ENCODE measurements at regions not wholly inside any gene's neighbourhood (a gene's known extent, or its start where the extent isn't known, plus 50 kb on each side); places are given as distances from the start of the nearest gene placed in this dataset.

DNA sequence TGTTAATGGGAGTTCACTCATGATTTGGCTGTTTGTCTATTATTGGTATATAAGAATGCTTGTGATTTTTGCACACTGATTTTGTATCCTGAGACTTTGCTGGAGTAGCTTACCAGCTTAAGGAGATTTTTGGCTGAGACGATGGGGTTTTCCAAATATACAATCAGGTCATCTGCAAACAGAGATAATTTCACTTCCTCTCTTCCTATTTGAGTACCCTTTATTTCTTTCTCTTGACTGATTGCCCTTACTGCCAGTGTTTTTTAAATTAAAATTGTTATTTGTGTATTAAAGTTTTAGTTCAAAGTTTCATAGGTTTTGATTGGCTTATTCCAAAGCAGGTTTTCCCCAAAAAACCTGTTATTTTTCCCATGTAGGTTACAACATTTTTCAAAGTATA is 390.5 kb upstream of the RBMS3 start:
- no peaks in the 10 kb centered on the region for H3K9me3 ChIP-seq (ENCODE audit: insufficient read depth in 2 of 2, low read depth in 1 of 2, low read length in 1 of 2)
- ChIA-PET POLR2A (ENCODE audit: partially characterized antibody) (no interaction called here), CTCF (ENCODE audit: partially characterized antibody) (interaction anchor here (0.6 kb wide), 2 partner anchors 104 to 1172 kb away, joined by 3 read pairs; no protein-coding TSS in a partner anchor)
- no peak overlapping the region for H3K23ac ChIP-seq (ENCODE audit: insufficient read length)
- 78% methylated on average over 1 of the region's 1 CpG; no CpG with 5 or more reads in 1 of the 2 experiments for WGBS, 2 experiments (ENCODE audit: extremely low coverage in 1 of 2, insufficient coverage in 1 of 2, insufficient read length in 1 of 2, insufficient replicate concordance in 2 of 2, low coverage in 1 of 2, low lambda C conversion rate in 2 of 2, missing lambda C conversion rate in 1 of 2)
- H2BK120ac ChIP-seq (replicated peaks; ENCODE audit: low read depth, low read length) = no peak overlapping the region
- no peak overlapping the region for H2AFZ ChIP-seq (ENCODE audit: low read length)
- no peak overlapping the region for H4K91ac ChIP-seq (replicated peaks; ENCODE audit: insufficient read length, low read length)
- H3K4me3 ChIP-seq (ENCODE audit: extremely low read depth in 1 of 4, insufficient read depth in 2 of 4, low read depth in 3 of 4, low read length in 4 of 4) = no peak overlapping the region
- H3K27ac ChIP-seq (ENCODE audit: low read depth, low read length) = no peak overlapping the region
- no peak overlapping the region for H2BK15ac ChIP-seq (ENCODE audit: low read length)
- H2BK5ac ChIP-seq (ENCODE audit: low read depth, low read length) = no peak overlapping the region
- H3K23me2 ChIP-seq (ENCODE audit: low read depth, low read length) = no peaks in the 10 kb centered on the region
- H3K4ac ChIP-seq (replicated peaks; ENCODE audit: insufficient read length, low read depth, low read length) = no peak overlapping the region
- no peak overlapping the region for H3K18ac ChIP-seq (ENCODE audit: extremely low read depth, low read length)
- H2BK12ac ChIP-seq (ENCODE audit: low read depth, low read length) = no peak overlapping the region
- H4K5ac ChIP-seq (ENCODE audit: insufficient read length, low read depth, low read length) = no peak overlapping the region
- no peak for FAIRE-seq
- H3K4me1 ChIP-seq (replicated peaks in 1 of 4; ENCODE audit: control insufficient read depth in 3 of 4, insufficient read depth in 4 of 4, low read length in 3 of 4) = no peaks in the 10 kb centered on the region
- no peaks in the 10 kb centered on the region for H3K27me3 ChIP-seq (replicated peaks in 1 of 4; ENCODE audit: control insufficient read depth in 3 of 4, extremely low read depth in 1 of 4, insufficient read depth in 3 of 4, low read length in 3 of 4)
- H3K14ac ChIP-seq (ENCODE audit: insufficient read length) = no peak overlapping the region
- no peak overlapping the region for H3K4me2 ChIP-seq (ENCODE audit: insufficient read depth in 1 of 2, low read depth in 2 of 2, low read length in 2 of 2)
- H3K56ac ChIP-seq (replicated peaks; ENCODE audit: insufficient read length, low read depth, low read length) = no peak overlapping the region
- no peak for DNase-seq (ENCODE audit: low read depth in 1 of 2, low spot score in 2 of 2)
- H2BK20ac ChIP-seq (ENCODE audit: low read length) = no peak overlapping the region
- no peak overlapping the region for H3K9ac ChIP-seq (replicated peaks in 1 of 4; ENCODE audit: extremely low read depth in 1 of 4, low read depth in 3 of 4, low read length in 3 of 4)
- no peak overlapping the region for H2AK5ac ChIP-seq (ENCODE audit: low read depth, low read length)
- H3K36me3 ChIP-seq (ENCODE audit: control insufficient read depth in 2 of 4, insufficient read depth in 4 of 4, low read length in 3 of 4) = no peaks in the 10 kb centered on the region
- H3K79me2 ChIP-seq (ENCODE audit: control insufficient read depth in 1 of 2, insufficient read depth in 2 of 2, low read length in 2 of 2) = no peaks in the 10 kb centered on the region
- no peaks in the 10 kb centered on the region for H3K79me1 ChIP-seq (ENCODE audit: low read depth, low read length)
- H4K20me1 ChIP-seq (replicated peaks in 1 of 2; ENCODE audit: control insufficient read depth in 1 of 2, insufficient read depth in 2 of 2, low read length in 2 of 2) = no peaks in the 10 kb centered on the region
- H4K8ac ChIP-seq (ENCODE audit: extremely low read depth, insufficient read depth, low read length) = no peak overlapping the region
- TF ChIP-seq NANOG (IDR thresholded peaks at IDR 0.05; ENCODE audit: insufficient read depth, low read depth, low read length, poor library complexity, severe bottlenecking) = no peak
- TF ChIP-seq EZH2 (IDR thresholded peaks at IDR 0.05; ENCODE audit: low read depth, low read length, severe bottlenecking) = no peak
- no peak for TF ChIP-seq FOSL1 (IDR thresholded peaks at IDR 0.05; ENCODE audit: insufficient read depth, low read depth, low read length)
- TF ChIP-seq RNF2 (IDR thresholded peaks at IDR 0.05; ENCODE audit: borderline replicate concordance, low read depth, low read length, missing control alignments, poor library complexity, severe bottlenecking) = no peak
- no peak for TF ChIP-seq SIRT6 (IDR thresholded peaks at IDR 0.05; ENCODE audit: low read length)
- TF ChIP-seq EP300 (IDR thresholded peaks at IDR 0.05; ENCODE audit: borderline replicate concordance in 1 of 2, low read depth in 2 of 2, low read length in 2 of 2) = no peak
- no peak for TF ChIP-seq JUN (IDR thresholded peaks at IDR 0.05; ENCODE audit: low read depth, low read length)
- no peak for TF ChIP-seq CHD1 (IDR thresholded peaks at IDR 0.05; ENCODE audit: low read depth, low read length)
- no peak for TF ChIP-seq TCF12 (IDR thresholded peaks at IDR 0.05; ENCODE audit: low read depth, low read length)
- TF ChIP-seq RXRA (IDR thresholded peaks at IDR 0.05; ENCODE audit: insufficient read depth, low read depth, low read length) = no peak
- no peak for TF ChIP-seq BCL11A (IDR thresholded peaks at IDR 0.05; ENCODE audit: low read depth in 2 of 2, low read length in 2 of 2)
- TF ChIP-seq CTCF (IDR thresholded peaks at IDR 0.05; ENCODE audit: control extremely low read depth in 1 of 3, insufficient read depth in 1 of 3, low read depth in 1 of 3, low read length in 3 of 3) = no peak

All from H1 (cell line).